Parathyroid adenoma (tissue), 2 donors: ENCODE measurements at regions not wholly inside any gene's neighbourhood (a gene's known extent, or its start where the extent isn't known, plus 50 kb on each side); places are given as distances from the start of the nearest gene placed in this dataset.

Source experiments
- H2AFZ ChIP-seq: fragments of 300-600 bp; sonication (generic); one replicate; pipeline ENCODE4 v1.7.0; 2017; ENCODE audit warnings: antibody characterized with exemption, mild to moderate bottlenecking
- H3K27ac ChIP-seq: fragments of 300-600 bp; sonication (generic); one replicate; pipeline ENCODE4 v1.7.0; 2017
- H3K27me3 ChIP-seq: fragments of 300-600 bp; sonication (generic); one replicate; pipeline ENCODE4 v1.7.0; 2017; ENCODE audit warnings: low read length; ENCODE audit not compliant: control insufficient read depth, insufficient read depth
- H3K36me3 ChIP-seq: fragments of 300-600 bp; sonication (generic); one replicate; pipeline ENCODE4 v1.7.0; 2017; ENCODE audit warnings: low read length; ENCODE audit not compliant: control insufficient read depth, insufficient read depth
- H3K4me1 ChIP-seq: fragments of 300-600 bp; sonication (generic); one replicate; pipeline ENCODE4 v1.7.0; 2017; ENCODE audit warnings: control low read depth
- H3K4me2 ChIP-seq: fragments of 300-600 bp; sonication (generic); one replicate; pipeline ENCODE4 v1.7.0; 2017; ENCODE audit warnings: low read length
- H3K4me3 ChIP-seq: fragments of 300-600 bp; sonication (generic); one replicate; pipeline ENCODE4 v1.7.0; 2017; ENCODE audit warnings: low read depth, low read length
- H3K79me2 ChIP-seq: fragments of 300-600 bp; sonication (generic); one replicate; pipeline ENCODE4 v1.7.0; 2017; ENCODE audit warnings: control low read depth
- H3K9ac ChIP-seq: fragments of 300-600 bp; sonication (generic); one replicate; pipeline ENCODE4 v1.7.0; 2017; ENCODE audit warnings: mild to moderate bottlenecking
- H3K9me3 ChIP-seq: fragments of 300-600 bp; sonication (generic); one replicate; pipeline ENCODE4 v1.7.0; 2017; ENCODE audit warnings: low read length; ENCODE audit not compliant: control insufficient read depth
- TF ChIP-seq, protein P1 (sequence below): fragments of 300-600 bp; sonication (generic); IDR thresholded peaks from one replicate; pipeline ENCODE4 v1.7.0; 2017; ENCODE audit warnings: antibody characterized with exemption, mild to moderate bottlenecking
- donor health status: primary hyperparathyroidism.

DNA sequence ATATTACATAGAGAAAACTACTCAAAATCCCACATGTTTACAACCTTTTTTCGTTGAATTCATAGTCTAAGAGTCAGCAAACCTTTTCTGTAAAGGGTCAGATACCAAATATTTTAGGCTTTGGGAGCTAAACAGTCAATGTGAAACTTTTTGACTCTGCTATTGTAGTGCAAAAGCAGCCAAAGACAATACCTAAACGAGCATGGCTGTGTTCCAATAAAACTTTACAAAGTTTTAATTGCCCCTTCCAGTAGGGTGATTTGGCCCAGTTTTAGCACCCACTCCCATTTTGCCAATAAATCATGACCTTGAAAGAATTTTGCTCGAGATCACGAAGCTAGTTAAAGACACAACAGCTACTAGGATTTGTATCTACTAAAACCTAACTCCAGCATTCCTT is 147.2 kb downstream of the ANKRD50 start:
- no peak overlapping the region for H3K4me2 ChIP-seq
- H3K4me3 ChIP-seq: no peak overlapping the region
- no peak overlapping the region for H3K9ac ChIP-seq
- TF ChIP-seq, protein P1, sequence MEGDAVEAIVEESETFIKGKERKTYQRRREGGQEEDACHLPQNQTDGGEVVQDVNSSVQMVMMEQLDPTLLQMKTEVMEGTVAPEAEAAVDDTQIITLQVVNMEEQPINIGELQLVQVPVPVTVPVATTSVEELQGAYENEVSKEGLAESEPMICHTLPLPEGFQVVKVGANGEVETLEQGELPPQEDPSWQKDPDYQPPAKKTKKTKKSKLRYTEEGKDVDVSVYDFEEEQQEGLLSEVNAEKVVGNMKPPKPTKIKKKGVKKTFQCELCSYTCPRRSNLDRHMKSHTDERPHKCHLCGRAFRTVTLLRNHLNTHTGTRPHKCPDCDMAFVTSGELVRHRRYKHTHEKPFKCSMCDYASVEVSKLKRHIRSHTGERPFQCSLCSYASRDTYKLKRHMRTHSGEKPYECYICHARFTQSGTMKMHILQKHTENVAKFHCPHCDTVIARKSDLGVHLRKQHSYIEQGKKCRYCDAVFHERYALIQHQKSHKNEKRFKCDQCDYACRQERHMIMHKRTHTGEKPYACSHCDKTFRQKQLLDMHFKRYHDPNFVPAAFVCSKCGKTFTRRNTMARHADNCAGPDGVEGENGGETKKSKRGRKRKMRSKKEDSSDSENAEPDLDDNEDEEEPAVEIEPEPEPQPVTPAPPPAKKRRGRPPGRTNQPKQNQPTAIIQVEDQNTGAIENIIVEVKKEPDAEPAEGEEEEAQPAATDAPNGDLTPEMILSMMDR: no peak
- H3K79me2 ChIP-seq: no peaks in the 10 kb centered on the region
- H2AFZ ChIP-seq: no peak overlapping the region
- no peak overlapping the region for H3K27ac ChIP-seq
- no peaks in the 10 kb centered on the region for H3K27me3 ChIP-seq
- no peaks in the 10 kb centered on the region for H3K36me3 ChIP-seq
- no peaks in the 10 kb centered on the region for H3K4me1 ChIP-seq
- H3K9me3 ChIP-seq: no peaks in the 10 kb centered on the region

DNA sequence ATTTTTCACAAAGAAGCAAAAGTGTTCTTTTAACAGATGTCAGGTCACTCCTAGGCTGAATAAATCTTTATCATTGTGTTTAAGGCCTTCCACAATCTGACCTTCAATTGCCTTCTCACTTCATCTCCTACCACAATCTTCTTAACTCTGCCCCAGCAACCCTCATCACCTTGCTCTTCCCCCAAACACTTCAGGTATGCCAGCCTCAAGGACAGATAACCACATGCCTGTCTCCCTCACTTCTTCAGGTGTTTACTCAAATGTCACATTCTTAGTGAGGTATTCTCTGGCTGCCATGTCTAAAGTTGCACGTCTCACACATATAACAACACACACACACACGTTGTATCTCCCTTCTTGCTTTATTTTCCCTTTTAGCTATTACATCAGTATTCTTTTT is 146.5 kb downstream of the ANKRD50 start:
- TF ChIP-seq, protein P1: no peak
- Histone ChIP-seq H3K4me2 (no peak overlapping the region), H3K9ac (no peak overlapping the region), H3K9me3 (no peaks in the 10 kb centered on the region), H3K4me3 (no peak overlapping the region), H3K79me2 (no peaks in the 10 kb centered on the region), H3K27ac (no peak overlapping the region), H3K36me3 (no peaks in the 10 kb centered on the region), H3K27me3 (no peaks in the 10 kb centered on the region), H2AFZ (no peak overlapping the region), H3K4me1 (no peaks in the 10 kb centered on the region)

DNA sequence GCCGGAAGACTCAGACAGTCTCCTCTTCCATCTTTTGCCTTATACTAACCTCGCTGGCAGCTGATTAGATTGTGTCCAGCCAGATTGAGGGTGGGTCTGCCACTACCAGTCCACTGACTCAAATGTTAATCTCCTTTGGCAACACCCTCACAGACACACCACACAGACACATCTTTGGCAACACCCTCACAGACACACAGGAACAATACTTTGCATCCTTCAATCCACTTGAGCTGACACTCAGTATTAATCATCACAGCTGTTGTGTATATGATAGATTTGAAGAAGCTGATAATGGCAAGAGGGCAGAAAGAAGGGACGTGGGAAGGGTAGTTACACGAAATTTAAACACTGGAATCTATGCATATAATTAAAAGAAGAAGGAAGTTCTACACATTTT is 139.5 kb downstream of the ANKRD50 start:
- H3K4me3 ChIP-seq: no peak overlapping the region
- TF ChIP-seq, protein P1: no peak

DNA sequence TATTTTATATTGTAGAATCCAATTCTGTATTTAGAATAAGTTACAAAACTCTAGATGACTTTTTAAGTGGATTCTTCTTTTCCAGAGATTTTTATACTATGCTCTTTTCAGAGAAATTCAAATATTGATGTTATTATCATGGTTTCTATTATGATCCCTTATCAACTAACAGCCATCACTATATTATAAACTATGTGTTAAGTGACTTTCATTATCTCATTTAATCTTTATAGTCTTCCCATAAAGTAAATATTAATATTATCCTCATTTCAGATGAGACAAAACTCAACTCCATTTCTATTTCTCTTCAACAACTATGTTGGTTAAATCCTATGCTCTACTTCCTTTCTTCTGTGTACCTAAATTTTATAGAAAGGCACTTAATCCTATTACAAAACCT is 132.6 kb downstream of the ANKRD50 start:
- H3K4me3 ChIP-seq: no peak overlapping the region
- H3K27me3 ChIP-seq: no peaks in the 10 kb centered on the region
- H3K36me3 ChIP-seq: no peaks in the 10 kb centered on the region
- H3K4me2 ChIP-seq: no peak overlapping the region
- no peaks in the 10 kb centered on the region for H3K9me3 ChIP-seq
- H3K27ac ChIP-seq: no peak overlapping the region
- no peak overlapping the region for H2AFZ ChIP-seq
- H3K79me2 ChIP-seq: no peaks in the 10 kb centered on the region
- H3K4me1 ChIP-seq: no peaks in the 10 kb centered on the region
- H3K9ac ChIP-seq: no peak overlapping the region
- TF ChIP-seq, protein P1: no peak

More for the DNA sequence above, 139.5 kb downstream of the ANKRD50 start:
- no peak overlapping the region for H3K4me2 ChIP-seq
- no peaks in the 10 kb centered on the region for H3K9me3 ChIP-seq
- no peaks in the 10 kb centered on the region for H3K27me3 ChIP-seq
- no peak overlapping the region for H3K9ac ChIP-seq
- H3K79me2 ChIP-seq: no peaks in the 10 kb centered on the region
- no peak overlapping the region for H2AFZ ChIP-seq
- H3K36me3 ChIP-seq: no peaks in the 10 kb centered on the region
- no peak overlapping the region for H3K27ac ChIP-seq
- H3K4me1 ChIP-seq: no peaks in the 10 kb centered on the region

DNA sequence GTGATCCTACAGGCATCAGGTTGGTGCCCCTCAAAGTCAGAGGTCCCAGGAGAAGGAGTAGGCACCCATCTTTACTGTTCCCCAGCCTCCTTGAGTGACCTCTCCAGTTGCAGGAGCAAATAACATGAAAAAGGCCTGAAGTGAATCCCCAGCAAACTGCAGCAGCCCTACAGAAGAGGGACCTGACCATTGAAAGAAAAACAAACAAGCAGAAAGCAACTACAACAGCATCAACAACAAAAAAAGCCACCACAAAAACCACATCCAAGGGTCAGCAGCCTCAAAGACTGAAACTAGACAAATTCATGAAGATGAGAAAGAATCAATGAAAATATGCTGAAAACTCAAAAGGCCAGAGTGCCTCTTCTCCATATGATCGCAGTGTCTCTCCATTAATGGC is 128.7 kb downstream of the ANKRD50 start:
- TF ChIP-seq, protein P1: no peak
- H3K4me1 ChIP-seq: no peaks in the 10 kb centered on the region
- H3K9ac ChIP-seq: no peak overlapping the region
- H2AFZ ChIP-seq: no peak overlapping the region
- no peaks in the 10 kb centered on the region for H3K27me3 ChIP-seq
- no peak overlapping the region for H3K4me3 ChIP-seq
- H3K79me2 ChIP-seq: no peaks in the 10 kb centered on the region
- no peaks in the 10 kb centered on the region for H3K9me3 ChIP-seq
- no peak overlapping the region for H3K4me2 ChIP-seq
- no peaks in the 10 kb centered on the region for H3K36me3 ChIP-seq
- H3K27ac ChIP-seq: no peak overlapping the region
